ENCODE measurements at regions not wholly inside any gene's neighbourhood (a gene's known extent, or its start where the extent isn't known, plus 50 kb on each side); places are given as distances from the start of the nearest gene placed in this dataset.

GRCh38 chr2:121992700-121993099, 237.2 kb downstream of the TSN start (continued):
- TF ChIP-seq ELF1 (tag; IDR thresholded peaks at IDR 0.05), result no peak
- no peak for TF ChIP-seq MCM7 (IDR thresholded peaks at IDR 0.05)
- TF ChIP-seq HMGXB4 (CRISPR knock-in tag; IDR thresholded peaks at IDR 0.05), result no peak
- TF ChIP-seq ZFP1 (CRISPR knock-in tag; IDR thresholded peaks at IDR 0.05), result no peak

GRCh38 chr2:121993682-121994081, 238.2 kb downstream of the TSN start:
- Histone ChIP-seq H3K9me3 (replicated peaks; ENCODE audit: control insufficient read depth, insufficient read depth, low read depth, low read length) (no peaks in the 10 kb centered on the region), H3K9ac (ENCODE audit: insufficient read depth in 1 of 2, low read depth in 2 of 2, low read length in 2 of 2) (no peak overlapping the region), H3K4me2 (ENCODE audit: insufficient read depth, low read length) (no peak overlapping the region), H3K4me3 (no peak overlapping the region), H4K20me1 (replicated peaks; ENCODE audit: control insufficient read depth, insufficient read depth, low read length) (no peaks in the 10 kb centered on the region), H3K36me3 (ENCODE audit: control insufficient read depth, insufficient read depth, low read length) (no peaks in the 10 kb centered on the region), H3K9me1 (ENCODE audit: control insufficient read depth, insufficient read depth, low read length) (no peaks in the 10 kb centered on the region), H3K27ac (ENCODE audit: extremely low read depth, low read depth, low read length) (no peak overlapping the region), H2AFZ (ENCODE audit: low read depth, low read length) (no peak overlapping the region), H3K79me2 (ENCODE audit: control insufficient read depth, insufficient read depth, low read length) (no peaks in the 10 kb centered on the region), H3K4me1 (replicated peaks in 1 of 2; ENCODE audit: control insufficient read depth in 2 of 2, insufficient read depth in 2 of 2, low read length in 2 of 2) (peaks cover 0 to 1% of the 10 kb centered on the region in 2 experiments; a peak in 1 of 5 replicates), H3K27me3 (ENCODE audit: control insufficient read depth in 2 of 2, insufficient read depth in 2 of 2, low read length in 2 of 2) (no peaks in the 10 kb centered on the region)
- no peak for FAIRE-seq
- ChIA-PET POLR2A (interaction anchor here (0.6 to 1.1 kb wide), 2 partner anchors 13 to 91 kb away, joined by 3 read pairs; no protein-coding TSS in a partner anchor), CTCF (ENCODE audit: low intra/inter-chr PET ratio) (no interaction called here)
- WGBS (ENCODE audit: insufficient coverage, low coverage, missing lambda C conversion rate), result 0% methylated on average over 5 of the region's 5 CpGs
- in situ Hi-C loops (cut with MboI) (loop anchor here (25.0 kb wide), 1 partner anchor 469 kb away; no protein-coding TSS in a partner anchor), intact Hi-C loops (cut with micrococcal nuclease) (no loop called here)
- peak; percentile 67; the same call in 2 of the 3 replicates for ATAC-seq
- no TSS peak for BruUV-seq (replicated peaks)
- no peak for DNase-seq (ENCODE audit: extremely low read depth in 1 of 4, low spot score in 3 of 4)
- TF ChIP-seq CTCF (IDR thresholded peaks at IDR 0.05 in 2 of 3, conservative IDR thresholded peaks at IDR 0.05 in 1 of 3; ENCODE audit: insufficient read depth in 2 of 3, low read depth in 1 of 3, low read length in 3 of 3), result peak in 2 of 3 experiments; percentile 44; a peak in 4 of 6 replicates
- no peak for TF ChIP-seq NFIX (CRISPR knock-in tag; IDR thresholded peaks at IDR 0.05; ENCODE audit: low read depth)
- no peak for TF ChIP-seq ZEB2 (IDR thresholded peaks at IDR 0.05)
- peak in 1 of 2 experiments; percentile 42; a peak in 2 of 4 replicates for TF ChIP-seq RAD21 (CRISPR knock-in tag; conservative IDR thresholded peaks at IDR 0.05 in 1 of 2, IDR thresholded peaks at IDR 0.05 in 1 of 2)
- TF ChIP-seq CCAR2 (IDR thresholded peaks at IDR 0.05; ENCODE audit: low read depth, low read length), result no peak
- TF ChIP-seq PRDM10 (IDR thresholded peaks at IDR 0.05; ENCODE audit: partially characterized antibody), result no peak
- TF ChIP-seq ZNF780A (CRISPR knock-in tag; IDR thresholded peaks at IDR 0.05), result no peak
